Stomach (tissue), 8 donors: ENCODE measurements at regions not wholly inside any gene's neighbourhood (a gene's known extent, or its start where the extent isn't known, plus 50 kb on each side); places are given as distances from the start of the nearest gene placed in this dataset.

Experiments
- DNase-seq, 2 donors: peaks; one replicate each; pipeline versions ENCODE4 v3.0.0 to v3.0.0-alpha.2; 2013 to 2019
- H3K27ac ChIP-seq, 5 donors: fragments of 200-600 bp in 4 of 5; sonication (generic) in 4 of 5; one replicate each; pipeline ENCODE4 v1.5.1; 2013 to 2019; ENCODE audit warnings: mild to moderate bottlenecking in 1 of 5, moderate library complexity in 1 of 5
- H3K27me3 ChIP-seq, 3 donors: fragments of 200-600 bp; sonication (generic); one replicate each; pipeline ENCODE4 v1.5.1; 2017 to 2019; ENCODE audit warnings: mixed run types in 1 of 3
- H3K36me3 ChIP-seq, 4 donors: fragments of 200-600 bp; sonication (generic); 1 replicate in 3 of 4; 2 replicates in 1 of 4; pipeline ENCODE4 v1.5.1; 2016 to 2019
- H3K4me1 ChIP-seq, 4 donors: fragments of 200-600 bp; sonication (generic); one replicate each; pipeline ENCODE4 v1.5.1; 2016 to 2019
- H3K4me3 ChIP-seq, 4 donors: fragments of 200-600 bp; sonication (generic) in 3 of 4; one replicate each; pipeline ENCODE4 v1.5.1; 2016 to 2019; ENCODE audit warnings: mild to moderate bottlenecking in 1 of 4
- H3K9me3 ChIP-seq, 4 donors: fragments of 200-600 bp; sonication (generic); one replicate each; pipeline ENCODE4 v1.5.1; 2016 to 2019
- EP300 ChIP-seq: sonication (generic); formaldehyde crosslinking; IDR thresholded peaks from one replicate; pipeline ENCODE4 v1.6.1; 2017; ENCODE audit warnings: antibody characterized with exemption
- POLR2A ChIP-seq, 4 donors: fragments of 450-650 bp; IDR thresholded peaks; one replicate each; pipeline ENCODE4 v1.6.1; 2016; ENCODE audit warnings: antibody characterized with exemption in 4 of 4, control low read depth in 2 of 4, mild to moderate bottlenecking in 1 of 4, moderate library complexity in 1 of 4
- POLR2AphosphoS5 ChIP-seq, 3 donors: sonication (generic); formaldehyde crosslinking; IDR thresholded peaks; one replicate each; pipeline ENCODE4 v1.6.1; 2016; ENCODE audit warnings: antibody characterized with exemption in 3 of 3
- WGBS, 5 donors: extraction: QIAGEN DNeasy Blood & Tissue Kit in 3 of 5; methylation state at CpG; one replicate each; pipeline versions ENCODE4 v1.1.5 to v1.1.7; 2013 to 2018; 5-methylcytosine and 5-hydroxymethylcytosine counted together
- intact Hi-C: fragments of 100-400 bp; cut with DNase I; formaldehyde crosslinking; loops from one replicate; pipeline ENCODE4 v1.15.1; 2023; ENCODE audit warnings: low total_unique reads
- TF ChIP-seq, protein P1 (sequence below), 7 experiments: fragments of 450-650 bp in 4 of 7; fragments of 200-600 bp in 3 of 7; sonication (generic) in 3 of 7; IDR thresholded peaks; one replicate each; pipeline ENCODE4 v1.5.1; 2016 to 2019; ENCODE audit warnings: antibody characterized with exemption in 7 of 7, control low read depth in 2 of 7, mild to moderate bottlenecking in 1 of 7
- donor health status: healthy with polysubstance abuse.
- donor health status: Bipolar disorder and iron deficiency.
- donor health status: healthy.

DNA sequence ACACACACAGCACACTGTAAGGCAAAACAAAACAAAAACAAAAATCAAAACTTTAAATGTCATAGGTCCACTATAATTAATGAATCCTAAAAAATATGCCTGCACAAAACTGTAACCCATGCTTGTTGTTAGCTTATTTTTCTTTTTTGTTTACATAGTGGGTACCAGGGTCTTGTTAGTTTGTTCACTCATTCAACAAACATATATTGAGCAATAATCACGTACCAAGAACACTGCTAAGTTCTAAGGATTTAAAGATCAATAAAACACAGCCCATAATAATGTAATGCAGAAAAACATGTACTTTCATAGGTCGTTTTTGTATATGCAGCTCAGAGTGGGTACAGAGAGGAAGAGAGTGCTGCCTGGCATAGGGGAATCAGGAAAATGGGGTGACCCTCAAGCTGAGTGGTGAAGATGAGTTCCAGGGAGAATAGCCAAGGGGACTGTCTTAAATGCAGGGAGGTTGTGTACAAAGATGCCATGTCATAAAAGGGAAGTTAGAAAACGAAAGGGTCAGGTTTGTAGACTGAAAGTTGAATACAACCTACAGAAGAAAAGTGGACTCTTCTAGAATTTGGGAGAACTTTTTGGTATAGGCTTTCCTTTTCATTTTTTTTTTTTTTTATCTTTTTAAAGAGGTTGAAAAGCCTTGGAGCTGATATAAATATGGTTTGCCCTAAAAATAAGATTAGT, 113.3 kb upstream of the TBX18 start:
- 39 to 54% (median 46%) methylated on average over 3 of the region's 3 CpGs for WGBS, 5 donors
- Histone ChIP-seq H3K4me3 (no peak overlapping the region), H3K4me1 (no peaks in the 10 kb centered on the region), H3K27ac (no peak overlapping the region), H3K36me3 (no peaks in the 10 kb centered on the region), H3K27me3 (no peaks in the 10 kb centered on the region), H3K9me3 (no peaks in the 10 kb centered on the region)
- no peak for TF ChIP-seq POLR2AphosphoS5 (IDR thresholded peaks at IDR 0.05)
- no peak for TF ChIP-seq EP300
- TF ChIP-seq, protein P1, sequence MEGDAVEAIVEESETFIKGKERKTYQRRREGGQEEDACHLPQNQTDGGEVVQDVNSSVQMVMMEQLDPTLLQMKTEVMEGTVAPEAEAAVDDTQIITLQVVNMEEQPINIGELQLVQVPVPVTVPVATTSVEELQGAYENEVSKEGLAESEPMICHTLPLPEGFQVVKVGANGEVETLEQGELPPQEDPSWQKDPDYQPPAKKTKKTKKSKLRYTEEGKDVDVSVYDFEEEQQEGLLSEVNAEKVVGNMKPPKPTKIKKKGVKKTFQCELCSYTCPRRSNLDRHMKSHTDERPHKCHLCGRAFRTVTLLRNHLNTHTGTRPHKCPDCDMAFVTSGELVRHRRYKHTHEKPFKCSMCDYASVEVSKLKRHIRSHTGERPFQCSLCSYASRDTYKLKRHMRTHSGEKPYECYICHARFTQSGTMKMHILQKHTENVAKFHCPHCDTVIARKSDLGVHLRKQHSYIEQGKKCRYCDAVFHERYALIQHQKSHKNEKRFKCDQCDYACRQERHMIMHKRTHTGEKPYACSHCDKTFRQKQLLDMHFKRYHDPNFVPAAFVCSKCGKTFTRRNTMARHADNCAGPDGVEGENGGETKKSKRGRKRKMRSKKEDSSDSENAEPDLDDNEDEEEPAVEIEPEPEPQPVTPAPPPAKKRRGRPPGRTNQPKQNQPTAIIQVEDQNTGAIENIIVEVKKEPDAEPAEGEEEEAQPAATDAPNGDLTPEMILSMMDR (IDR thresholded peaks at IDR 0.05), result no peak
- TF ChIP-seq POLR2A (IDR thresholded peaks at IDR 0.05), result no peak
- intact Hi-C loops, result no loop called here
- DNase-seq, result no peak

DNA sequence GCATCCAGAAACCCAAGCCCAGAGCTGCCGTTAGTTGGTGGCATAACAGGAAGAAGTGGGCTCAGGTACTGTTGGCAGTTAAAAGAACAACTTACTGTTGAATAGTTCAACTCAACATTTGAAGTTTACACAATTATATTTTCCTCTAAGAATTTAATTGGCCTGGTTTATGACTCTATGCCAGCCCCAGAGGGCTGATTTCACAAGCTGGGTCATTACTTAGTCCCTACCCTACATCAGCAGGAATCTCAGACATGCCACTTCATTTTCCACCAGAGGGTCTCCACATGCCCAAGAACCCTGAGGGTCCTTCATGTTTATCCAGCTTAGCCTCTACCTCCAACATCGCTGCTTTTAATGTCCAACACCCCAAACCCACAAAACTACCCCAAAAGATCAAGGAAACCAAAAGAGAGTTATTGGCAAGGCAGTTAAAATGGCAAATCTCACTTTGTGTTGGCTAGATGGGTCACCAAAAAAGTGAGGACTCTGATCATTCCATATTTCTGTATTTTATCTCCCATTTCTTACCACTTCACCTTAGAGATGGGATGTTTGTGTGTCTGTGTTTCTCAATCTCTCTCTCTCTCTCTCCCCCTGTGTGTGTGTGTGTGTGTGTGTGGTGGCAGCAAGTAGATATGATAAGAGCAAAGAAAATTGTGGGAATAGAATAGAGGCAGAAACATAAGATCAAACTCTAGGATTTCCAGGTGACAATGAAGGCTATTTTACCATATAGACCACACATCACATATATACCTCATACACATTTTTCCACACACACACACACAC, 112.5 kb upstream of the TBX18 start:
- Histone ChIP-seq H3K27ac (no peak overlapping the region), H3K4me1 (no peaks in the 10 kb centered on the region), H3K4me3 (no peak overlapping the region), H3K36me3 (no peaks in the 10 kb centered on the region), H3K27me3 (no peaks in the 10 kb centered on the region), H3K9me3 (no peaks in the 10 kb centered on the region)
- WGBS, 5 donors, result 69 to 80% (median 77%) methylated on average over 2 of the region's 2 CpGs
- no peak for DNase-seq
- TF ChIP-seq, protein P1 (IDR thresholded peaks at IDR 0.05), result no peak
- TF ChIP-seq POLR2A (IDR thresholded peaks at IDR 0.05) (no peak), EP300 (no peak), POLR2AphosphoS5 (IDR thresholded peaks at IDR 0.05) (no peak)
- intact Hi-C loops, result no loop called here

DNA sequence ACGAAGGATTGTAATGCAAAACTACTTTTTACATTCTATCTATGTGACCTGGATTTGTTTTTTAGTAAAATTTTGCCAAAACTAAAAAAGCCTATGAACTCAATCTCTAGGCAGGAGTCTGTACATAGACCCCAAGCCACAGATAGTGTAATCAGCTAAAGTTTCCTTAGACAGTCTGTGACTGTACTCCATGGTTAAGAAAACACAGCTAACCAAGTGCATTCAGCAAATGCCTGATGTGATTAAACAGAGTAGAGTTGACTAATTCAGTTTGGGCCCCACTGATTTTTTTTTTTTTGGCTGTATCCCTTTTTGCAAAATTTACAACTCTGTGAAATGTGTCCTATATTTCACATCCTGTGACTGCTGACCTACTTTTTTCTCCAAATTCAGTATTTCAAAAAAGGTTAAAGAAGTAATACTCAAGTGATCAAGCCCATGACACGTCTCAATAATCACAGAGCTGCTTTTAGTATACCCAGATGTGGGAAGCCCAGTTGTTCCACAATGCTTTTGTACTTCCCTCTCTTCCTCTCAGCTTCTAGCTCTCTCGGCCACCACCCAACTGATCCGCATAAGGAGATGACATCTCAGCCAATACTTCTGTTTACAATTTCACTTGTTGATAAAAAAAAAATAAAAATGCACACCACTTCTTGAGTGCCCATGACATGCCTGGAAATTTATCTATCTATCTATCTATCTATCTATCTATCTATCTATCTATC, 108.8 kb upstream of the TBX18 start:
- H3K4me3 ChIP-seq, result no peak overlapping the region
- H3K27ac ChIP-seq, result no peak overlapping the region
- no peaks in the 10 kb centered on the region for H3K27me3 ChIP-seq
- 72 to 78% (median 74%) methylated on average over 4 of the region's 4 CpGs for WGBS, 5 donors
- H3K4me1 ChIP-seq, result no peaks in the 10 kb centered on the region
- no peaks in the 10 kb centered on the region for H3K36me3 ChIP-seq
- intact Hi-C loops, result no loop called here
- H3K9me3 ChIP-seq, result no peaks in the 10 kb centered on the region
- TF ChIP-seq POLR2A (IDR thresholded peaks at IDR 0.05) (no peak), POLR2AphosphoS5 (IDR thresholded peaks at IDR 0.05) (no peak), EP300 (no peak)
- TF ChIP-seq, protein P1 (IDR thresholded peaks at IDR 0.05), result no peak
- no peak for DNase-seq

DNA sequence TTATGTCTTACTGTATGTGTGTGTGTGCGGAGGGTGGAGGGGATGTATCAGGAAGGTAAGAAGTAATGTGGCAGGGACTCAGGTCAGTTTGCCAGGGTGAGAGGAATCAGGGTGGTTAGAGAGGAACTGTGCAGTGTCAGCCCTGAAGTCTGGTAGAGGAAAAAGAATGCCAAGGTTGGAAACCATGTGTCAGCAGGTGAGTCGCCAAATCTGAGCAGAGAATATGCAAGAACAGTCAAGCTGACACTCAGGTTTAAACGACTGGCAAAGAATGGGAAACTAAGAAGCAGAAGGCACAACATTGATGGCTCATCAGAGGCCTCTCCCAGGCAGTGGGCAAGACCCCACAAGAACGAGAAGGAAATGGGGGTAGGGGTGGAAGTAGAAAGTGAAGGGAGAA, 107.5 kb upstream of the TBX18 start:
- Histone ChIP-seq H3K4me3 (no peak overlapping the region), H3K36me3 (no peaks in the 10 kb centered on the region), H3K4me1 (no peaks in the 10 kb centered on the region), H3K27me3 (no peaks in the 10 kb centered on the region), H3K27ac (no peak overlapping the region), H3K9me3 (no peaks in the 10 kb centered on the region)
- intact Hi-C loops, result no loop called here
- no peak for DNase-seq
- TF ChIP-seq EP300, result no peak
- WGBS, 5 donors, result 64 to 82% (median 69%) methylated on average over 4 of the region's 4 CpGs
